Upper lobe of left lung (tissue), 4 donors: ENCODE measurements at regions not wholly inside any gene's neighbourhood (a gene's known extent, or its start where the extent isn't known, plus 50 kb on each side); places are given as distances from the start of the nearest gene placed in this dataset.

ENCODE experiments used
- EP300 ChIP-seq, 4 donors: sonication (generic); formaldehyde crosslinking; IDR thresholded peaks; one replicate each; pipeline ENCODE4 v1.5.1; 2017; ENCODE audit warnings: antibody characterized with exemption in 4 of 4, control low read depth in 2 of 4
- POLR2A ChIP-seq, 4 donors: fragments of 450-650 bp; IDR thresholded peaks; one replicate each; pipeline ENCODE4 v1.5.1; 2016 to 2017; ENCODE audit warnings: antibody characterized with exemption in 4 of 4, mild to moderate bottlenecking in 2 of 4
- POLR2AphosphoS5 ChIP-seq, 2 donors: sonication (generic); formaldehyde crosslinking; IDR thresholded peaks; one replicate each; pipeline ENCODE4 v1.5.1; 2017; ENCODE audit warnings: antibody characterized with exemption in 2 of 2
- TF ChIP-seq, protein P1 (sequence below), 6 experiments: fragments of 450-650 bp in 4 of 6; fragments of 200-600 bp in 2 of 6; sonication (generic) in 2 of 6; IDR thresholded peaks; one replicate each; pipeline ENCODE4 v1.5.1; 2016 to 2019; ENCODE audit warnings: antibody characterized with exemption in 6 of 6

GRCh38 chr5:14069021-14069420 is 74.1 kb upstream of the TRIO start:
- TF ChIP-seq POLR2AphosphoS5 (IDR thresholded peaks at IDR 0.05) (no peak), POLR2A (IDR thresholded peaks at IDR 0.05) (no peak), EP300 (IDR thresholded peaks at IDR 0.05) (no peak)
- TF ChIP-seq, protein P1, sequence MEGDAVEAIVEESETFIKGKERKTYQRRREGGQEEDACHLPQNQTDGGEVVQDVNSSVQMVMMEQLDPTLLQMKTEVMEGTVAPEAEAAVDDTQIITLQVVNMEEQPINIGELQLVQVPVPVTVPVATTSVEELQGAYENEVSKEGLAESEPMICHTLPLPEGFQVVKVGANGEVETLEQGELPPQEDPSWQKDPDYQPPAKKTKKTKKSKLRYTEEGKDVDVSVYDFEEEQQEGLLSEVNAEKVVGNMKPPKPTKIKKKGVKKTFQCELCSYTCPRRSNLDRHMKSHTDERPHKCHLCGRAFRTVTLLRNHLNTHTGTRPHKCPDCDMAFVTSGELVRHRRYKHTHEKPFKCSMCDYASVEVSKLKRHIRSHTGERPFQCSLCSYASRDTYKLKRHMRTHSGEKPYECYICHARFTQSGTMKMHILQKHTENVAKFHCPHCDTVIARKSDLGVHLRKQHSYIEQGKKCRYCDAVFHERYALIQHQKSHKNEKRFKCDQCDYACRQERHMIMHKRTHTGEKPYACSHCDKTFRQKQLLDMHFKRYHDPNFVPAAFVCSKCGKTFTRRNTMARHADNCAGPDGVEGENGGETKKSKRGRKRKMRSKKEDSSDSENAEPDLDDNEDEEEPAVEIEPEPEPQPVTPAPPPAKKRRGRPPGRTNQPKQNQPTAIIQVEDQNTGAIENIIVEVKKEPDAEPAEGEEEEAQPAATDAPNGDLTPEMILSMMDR (IDR thresholded peaks at IDR 0.05) = no peak
